ENCODE measurements at regions not wholly inside any gene's neighbourhood (a gene's known extent, or its start where the extent isn't known, plus 50 kb on each side); places are given as distances from the start of the nearest gene placed in this dataset.

DNA sequence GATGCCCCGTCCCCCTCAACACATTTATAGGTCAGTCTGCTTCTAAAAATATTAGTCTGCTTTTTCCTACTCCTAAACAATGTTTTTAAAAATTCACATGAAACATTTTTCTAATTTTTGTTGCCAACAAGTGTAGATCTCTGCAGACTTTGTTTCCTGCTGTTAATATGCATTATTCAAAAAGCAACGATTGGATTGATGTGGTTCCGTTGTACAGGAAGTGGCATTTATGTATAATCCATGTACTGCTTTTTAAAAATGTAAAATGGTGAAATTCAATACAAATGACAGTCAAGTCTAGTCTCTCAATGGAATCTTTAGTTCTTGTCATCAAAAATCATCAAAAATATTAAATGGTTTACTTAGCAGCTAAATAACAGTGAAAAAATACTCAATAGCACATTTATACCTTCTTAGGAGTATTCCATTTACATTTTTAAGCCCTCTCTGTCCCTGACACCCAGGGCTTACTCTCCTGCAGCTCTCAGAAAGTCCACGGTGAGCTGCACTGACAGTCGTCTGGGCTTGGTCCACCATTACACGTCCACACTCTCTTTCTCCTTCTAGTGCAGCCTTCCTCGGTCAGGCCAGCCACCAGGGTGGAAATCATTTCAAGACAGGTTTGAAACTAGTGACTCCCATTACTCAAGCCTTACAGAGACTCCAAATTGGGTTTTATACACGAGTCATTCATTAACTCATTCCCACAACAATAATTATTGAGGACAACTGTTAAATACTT lies 211.5 kb downstream of the TMEM200A start:
- TF ChIP-seq TAF1 (IDR thresholded peaks at IDR 0.05; ENCODE audit: borderline replicate concordance, insufficient read depth, low read length): no peak
- TF ChIP-seq FOXP2 (optimal IDR thresholded peaks at IDR 0.05; ENCODE audit: borderline replicate concordance, extremely low read depth, extremely low read length, insufficient read depth): no peak
- TF ChIP-seq POLR2AphosphoS5 (IDR thresholded peaks at IDR 0.05; ENCODE audit: low read depth, low read length): no peak
- TF ChIP-seq, protein P1, sequence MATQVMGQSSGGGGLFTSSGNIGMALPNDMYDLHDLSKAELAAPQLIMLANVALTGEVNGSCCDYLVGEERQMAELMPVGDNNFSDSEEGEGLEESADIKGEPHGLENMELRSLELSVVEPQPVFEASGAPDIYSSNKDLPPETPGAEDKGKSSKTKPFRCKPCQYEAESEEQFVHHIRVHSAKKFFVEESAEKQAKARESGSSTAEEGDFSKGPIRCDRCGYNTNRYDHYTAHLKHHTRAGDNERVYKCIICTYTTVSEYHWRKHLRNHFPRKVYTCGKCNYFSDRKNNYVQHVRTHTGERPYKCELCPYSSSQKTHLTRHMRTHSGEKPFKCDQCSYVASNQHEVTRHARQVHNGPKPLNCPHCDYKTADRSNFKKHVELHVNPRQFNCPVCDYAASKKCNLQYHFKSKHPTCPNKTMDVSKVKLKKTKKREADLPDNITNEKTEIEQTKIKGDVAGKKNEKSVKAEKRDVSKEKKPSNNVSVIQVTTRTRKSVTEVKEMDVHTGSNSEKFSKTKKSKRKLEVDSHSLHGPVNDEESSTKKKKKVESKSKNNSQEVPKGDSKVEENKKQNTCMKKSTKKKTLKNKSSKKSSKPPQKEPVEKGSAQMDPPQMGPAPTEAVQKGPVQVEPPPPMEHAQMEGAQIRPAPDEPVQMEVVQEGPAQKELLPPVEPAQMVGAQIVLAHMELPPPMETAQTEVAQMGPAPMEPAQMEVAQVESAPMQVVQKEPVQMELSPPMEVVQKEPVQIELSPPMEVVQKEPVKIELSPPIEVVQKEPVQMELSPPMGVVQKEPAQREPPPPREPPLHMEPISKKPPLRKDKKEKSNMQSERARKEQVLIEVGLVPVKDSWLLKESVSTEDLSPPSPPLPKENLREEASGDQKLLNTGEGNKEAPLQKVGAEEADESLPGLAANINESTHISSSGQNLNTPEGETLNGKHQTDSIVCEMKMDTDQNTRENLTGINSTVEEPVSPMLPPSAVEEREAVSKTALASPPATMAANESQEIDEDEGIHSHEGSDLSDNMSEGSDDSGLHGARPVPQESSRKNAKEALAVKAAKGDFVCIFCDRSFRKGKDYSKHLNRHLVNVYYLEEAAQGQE (IDR thresholded peaks at IDR 0.05; ENCODE audit: insufficient read depth in 1 of 2, low read depth in 2 of 2, low read length in 2 of 2): no peak

All from PFSK-1 (cell line).